ENCODE measurements at regions not wholly inside any gene's neighbourhood (a gene's known extent, or its start where the extent isn't known, plus 50 kb on each side); places are given as distances from the start of the nearest gene placed in this dataset.

- TF ChIP-seq CTCF (IDR thresholded peaks at IDR 0.05) (no peak), EP300 (IDR thresholded peaks at IDR 0.05) (no peak)
Measured at GRCh38 chr4:145351162-145351561, 130.5 kb upstream of the SMAD1 start.
